A549 (cell line): ENCODE measurements at regions not wholly inside any gene's neighbourhood (a gene's known extent, or its start where the extent isn't known, plus 50 kb on each side); places are given as distances from the start of the nearest gene placed in this dataset.

Experiments used
- ATAC-seq, 2 experiments: fragments of 200-7000 bp in 1 of 2; fragments of >200 bp in 1 of 2; cut with Nextera tagmentation in 1 of 2; cut with Tn5 transposase in 1 of 2; 3 replicates each; pipeline versions ENCODE4 v1.8.0 to v1.9.1; 2018 to 2020; ENCODE audit warnings: mild to moderate bottlenecking in 1 of 2, moderate library complexity in 1 of 2
- CTCF ChIA-PET: fragments of 300-600 bp; sonication (Branson Sonifier 250); formaldehyde crosslinking; extraction: SDS; loops from one replicate; lab custom pipeline; 2021; ENCODE audit warnings: antibody characterized with exemption, inconsistent platforms; lab: Yijun Ruan, JAX
- POLR2A ChIA-PET: fragments of 350-600 bp; formaldehyde crosslinking; extraction: SDS; loops from one replicate; lab custom pipeline; 2021; ENCODE audit warnings: antibody characterized with exemption, inconsistent platforms; lab: Yijun Ruan, JAX
- DNase-seq, 2 experiments: peaks; one replicate each; pipeline versions ENCODE4 v3.0.0 to v3.0.0-alpha.2; 2011 to 2016; ENCODE audit warnings: low read depth in 1 of 2, low spot score in 1 of 2
- FAIRE-seq: peaks from 2 replicates; lab custom pipeline; 2011; peaks lifted over from hg19 to GRCh38; lab: Jason Lieb, UNC
- H3K27ac ChIP-seq, 2 experiments: fragments of >200 bp; sonication (Bioruptor Twin); formaldehyde crosslinking; 3 replicates each; pipeline ENCODE4 v1.5.1; 2016 to 2017
- H3K4me1 ChIP-seq: fragments of >200 bp; sonication (Bioruptor Twin); formaldehyde crosslinking; 3 replicates; pipeline ENCODE4 v1.6.1; 2016
- H3K4me2 ChIP-seq: fragments of >200 bp; sonication (Bioruptor Twin); formaldehyde crosslinking; 3 replicates; pipeline ENCODE4 v1.6.1; 2016
- H3K4me3 ChIP-seq: fragments of >200 bp; sonication (Bioruptor Twin); formaldehyde crosslinking; 3 replicates; pipeline ENCODE4 v1.5.1; 2016
- H3K9me3 ChIP-seq: fragments of >200 bp; sonication (Bioruptor Twin); formaldehyde crosslinking; 3 replicates; pipeline ENCODE4 v1.6.1; 2016
- CBX2 ChIP-seq: fragments of 200-600 bp; sonication (generic); IDR thresholded peaks from 2 replicates; pipeline ENCODE4 v1.6.1; 2016; ENCODE audit warnings: low read depth, mild to moderate bottlenecking, borderline replicate concordance
- CBX8 ChIP-seq: fragments of 200-600 bp; sonication (generic); IDR thresholded peaks from 2 replicates; pipeline ENCODE4 v1.6.1; 2016
- CHD2 ChIP-seq: fragments of 150-350 bp; IDR thresholded peaks from 2 replicates; pipeline ENCODE4 v1.6.1; 2014; ENCODE audit warnings: low read length; ENCODE audit not compliant: partially characterized antibody
- ESRRA ChIP-seq: fragments of 150-350 bp; IDR thresholded peaks from 2 replicates; pipeline ENCODE4 v1.6.1; 2014; ENCODE audit warnings: mild to moderate bottlenecking, low read length, borderline replicate concordance
- GATA3 ChIP-seq: IDR thresholded peaks from 2 replicates; pipeline ENCODE4 v1.6.1; 2012; ENCODE audit warnings: borderline replicate concordance
- HDAC2 ChIP-seq: fragments of 200-600 bp; sonication (generic); IDR thresholded peaks from 2 replicates; pipeline ENCODE4 v1.6.1; 2016
- HEYL ChIP-seq: fragments of 250-450 bp; sonication (Bioruptor Pico); IDR thresholded peaks from 2 replicates; pipeline ENCODE4 v1.8.0; 2021; ENCODE audit warnings: mild to moderate bottlenecking, moderate library complexity
- HOXB13 ChIP-seq: fragments of 250-450 bp; sonication (Bioruptor Pico); IDR thresholded peaks from 2 replicates; pipeline ENCODE4 v1.5.0; 2020; ENCODE audit warnings: low read depth, mild to moderate bottlenecking, moderate library complexity
- NPAS2 ChIP-seq: fragments of 250-450 bp; sonication (Bioruptor Pico); IDR thresholded peaks from 2 replicates; pipeline ENCODE4 v1.8.0; 2022; ENCODE audit warnings: mild to moderate bottlenecking, moderate library complexity, borderline replicate concordance
- POLR2A ChIP-seq: IDR thresholded peaks from 2 replicates; pipeline ENCODE4 v1.6.1; 2012; ENCODE audit warnings: mild to moderate bottlenecking, low read length
- POLR2AphosphoS2 ChIP-seq: conservative IDR thresholded peaks from 2 replicates; pipeline ENCODE4 v1.6.1; 2012; ENCODE audit warnings: low read length, improper control_type of control experiment, inconsistent platforms
- RARB ChIP-seq: fragments of 250-450 bp; sonication (Bioruptor Pico); IDR thresholded peaks from 2 replicates; pipeline ENCODE4 v1.8.0; 2021; ENCODE audit warnings: mild to moderate bottlenecking, moderate library complexity
- WGBS: methylation state at CpG from one replicate; pipeline ENCODE4 v1.1.6; 2017; ENCODE audit errors: missing lambda C conversion rate; 5-methylcytosine and 5-hydroxymethylcytosine counted together
- TF ChIP-seq, protein P1 (sequence below): IDR thresholded peaks from 2 replicates; pipeline ENCODE4 v1.6.1; 2012; ENCODE audit warnings: low read depth, borderline replicate concordance
- TF ChIP-seq, protein P2 (sequence below): IDR thresholded peaks from 2 replicates; pipeline ENCODE4 v1.6.1; 2012
- TF ChIP-seq, protein P3 (sequence below): fragments of >200 bp; sonication (Bioruptor Twin); formaldehyde crosslinking; IDR thresholded peaks from 3 replicates; pipeline ENCODE4 v1.5.1; 2016
- TF ChIP-seq, protein P4 (sequence below): fragments of 250-450 bp; sonication (Bioruptor Pico); IDR thresholded peaks from 2 replicates; pipeline ENCODE4 v1.5.0; 2020; ENCODE audit warnings: low read depth, mild to moderate bottlenecking, moderate library complexity
- TF ChIP-seq, protein P5 (sequence below): fragments of 150-350 bp; IDR thresholded peaks from 2 replicates; pipeline ENCODE4 v1.6.1; 2014; ENCODE audit warnings: low read depth, mild to moderate bottlenecking, low read length
- TF ChIP-seq, protein P6 (sequence below): fragments of 450-650 bp; IDR thresholded peaks from 2 replicates; pipeline ENCODE4 v1.6.1; 2014; ENCODE audit warnings: antibody characterized with exemption

DNA sequence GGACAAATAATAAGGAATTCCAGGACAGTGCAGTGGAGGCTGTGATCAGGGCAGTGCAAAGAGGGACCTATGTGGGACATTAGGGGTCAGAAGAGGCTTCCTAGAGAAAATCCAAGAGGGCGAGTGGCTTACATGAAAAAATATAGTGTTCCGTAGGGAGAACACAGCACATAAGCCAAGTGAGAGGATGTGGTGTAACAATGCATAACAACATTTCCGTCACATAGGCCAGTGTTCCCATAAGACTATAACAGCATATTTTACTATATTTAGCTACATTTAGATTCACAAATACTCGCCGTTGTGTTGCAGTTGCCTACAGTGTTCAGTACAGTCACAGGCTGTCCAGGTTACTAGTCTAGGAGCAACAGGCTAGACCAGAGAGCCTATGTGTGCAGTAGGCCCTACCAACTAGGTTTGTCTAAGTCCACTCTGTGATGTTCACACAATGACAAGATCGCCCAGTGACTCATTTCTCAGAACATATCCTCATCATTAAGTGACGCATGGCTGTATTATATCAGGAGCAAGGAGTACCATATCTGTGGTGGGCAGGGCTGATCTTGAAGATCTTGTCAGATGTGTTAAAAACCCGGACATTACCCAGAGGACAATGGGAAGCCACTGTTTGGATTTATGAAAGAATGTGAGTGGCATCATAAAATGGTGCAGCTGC is 74.0 kb upstream of the TBL1X start:
- DNase-seq (no peak), ATAC-seq (no peak), FAIRE-seq (no peak)
- POLR2A ChIA-PET, result no interaction called here
- WGBS, result 88% methylated on average over 8 of the region's 8 CpGs
- Histone ChIP-seq H3K4me3 (no peak overlapping the region), H3K27ac (no peak overlapping the region), H3K4me2 (no peak overlapping the region), H3K4me1 (no peaks in the 10 kb centered on the region), H3K9me3 (no peaks in the 10 kb centered on the region)
- CTCF ChIA-PET, result no interaction called here
- no peak for TF ChIP-seq POLR2AphosphoS2
- TF ChIP-seq, protein P1, sequence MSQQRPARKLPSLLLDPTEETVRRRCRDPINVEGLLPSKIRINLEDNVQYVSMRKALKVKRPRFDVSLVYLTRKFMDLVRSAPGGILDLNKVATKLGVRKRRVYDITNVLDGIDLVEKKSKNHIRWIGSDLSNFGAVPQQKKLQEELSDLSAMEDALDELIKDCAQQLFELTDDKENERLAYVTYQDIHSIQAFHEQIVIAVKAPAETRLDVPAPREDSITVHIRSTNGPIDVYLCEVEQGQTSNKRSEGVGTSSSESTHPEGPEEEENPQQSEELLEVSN, result no peak
- TF ChIP-seq CBX8, result no peak
- TF ChIP-seq, protein P2, sequence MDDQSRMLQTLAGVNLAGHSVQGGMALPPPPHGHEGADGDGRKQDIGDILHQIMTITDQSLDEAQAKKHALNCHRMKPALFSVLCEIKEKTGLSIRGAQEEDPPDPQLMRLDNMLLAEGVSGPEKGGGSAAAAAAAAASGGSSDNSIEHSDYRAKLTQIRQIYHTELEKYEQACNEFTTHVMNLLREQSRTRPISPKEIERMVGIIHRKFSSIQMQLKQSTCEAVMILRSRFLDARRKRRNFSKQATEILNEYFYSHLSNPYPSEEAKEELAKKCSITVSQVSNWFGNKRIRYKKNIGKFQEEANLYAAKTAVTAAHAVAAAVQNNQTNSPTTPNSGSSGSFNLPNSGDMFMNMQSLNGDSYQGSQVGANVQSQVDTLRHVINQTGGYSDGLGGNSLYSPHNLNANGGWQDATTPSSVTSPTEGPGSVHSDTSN, result no peak
- TF ChIP-seq, protein P3, sequence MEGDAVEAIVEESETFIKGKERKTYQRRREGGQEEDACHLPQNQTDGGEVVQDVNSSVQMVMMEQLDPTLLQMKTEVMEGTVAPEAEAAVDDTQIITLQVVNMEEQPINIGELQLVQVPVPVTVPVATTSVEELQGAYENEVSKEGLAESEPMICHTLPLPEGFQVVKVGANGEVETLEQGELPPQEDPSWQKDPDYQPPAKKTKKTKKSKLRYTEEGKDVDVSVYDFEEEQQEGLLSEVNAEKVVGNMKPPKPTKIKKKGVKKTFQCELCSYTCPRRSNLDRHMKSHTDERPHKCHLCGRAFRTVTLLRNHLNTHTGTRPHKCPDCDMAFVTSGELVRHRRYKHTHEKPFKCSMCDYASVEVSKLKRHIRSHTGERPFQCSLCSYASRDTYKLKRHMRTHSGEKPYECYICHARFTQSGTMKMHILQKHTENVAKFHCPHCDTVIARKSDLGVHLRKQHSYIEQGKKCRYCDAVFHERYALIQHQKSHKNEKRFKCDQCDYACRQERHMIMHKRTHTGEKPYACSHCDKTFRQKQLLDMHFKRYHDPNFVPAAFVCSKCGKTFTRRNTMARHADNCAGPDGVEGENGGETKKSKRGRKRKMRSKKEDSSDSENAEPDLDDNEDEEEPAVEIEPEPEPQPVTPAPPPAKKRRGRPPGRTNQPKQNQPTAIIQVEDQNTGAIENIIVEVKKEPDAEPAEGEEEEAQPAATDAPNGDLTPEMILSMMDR, result no peak

DNA sequence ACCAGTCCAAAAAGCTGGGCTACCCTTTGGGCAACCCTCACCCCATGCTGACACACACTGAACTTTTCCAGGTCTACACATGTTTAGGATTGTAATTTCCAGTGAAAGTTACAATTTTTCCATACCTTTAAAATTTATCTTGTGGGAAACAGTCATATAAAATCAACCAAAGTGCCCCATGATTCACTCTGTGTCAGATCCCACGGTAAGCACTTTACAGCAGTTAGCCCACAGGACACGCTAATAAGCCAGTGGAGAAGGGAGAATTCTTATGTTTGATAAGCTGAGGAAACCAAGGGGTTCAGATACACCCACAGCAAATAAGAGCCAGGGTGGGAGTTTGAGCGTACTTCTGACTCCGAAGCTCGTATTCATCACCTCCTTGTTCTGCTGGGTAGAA is 72.4 kb upstream of the TBL1X start:
- CTCF ChIA-PET, result interaction anchor here (1.3 to 1.8 kb wide), 2 partner anchors 11 to 421 kb away, joined by 3 to 4 read pairs; no protein-coding TSS in a partner anchor
- no peak for ATAC-seq

More for the DNA sequence above, 72.4 kb upstream of the TBL1X start:
- POLR2A ChIA-PET, result no interaction called here
- no peak overlapping the region for H3K27ac ChIP-seq
- no peak for DNase-seq
- peaks cover 12% of the 10 kb centered on the region for H3K4me1 ChIP-seq
- 77% methylated on average over 5 of the region's 5 CpGs for WGBS
- no peak overlapping the region for H3K4me3 ChIP-seq
- no peaks in the 10 kb centered on the region for H3K9me3 ChIP-seq
- H3K4me2 ChIP-seq, result no peak overlapping the region
- no peak for FAIRE-seq
- TF ChIP-seq, protein P4, sequence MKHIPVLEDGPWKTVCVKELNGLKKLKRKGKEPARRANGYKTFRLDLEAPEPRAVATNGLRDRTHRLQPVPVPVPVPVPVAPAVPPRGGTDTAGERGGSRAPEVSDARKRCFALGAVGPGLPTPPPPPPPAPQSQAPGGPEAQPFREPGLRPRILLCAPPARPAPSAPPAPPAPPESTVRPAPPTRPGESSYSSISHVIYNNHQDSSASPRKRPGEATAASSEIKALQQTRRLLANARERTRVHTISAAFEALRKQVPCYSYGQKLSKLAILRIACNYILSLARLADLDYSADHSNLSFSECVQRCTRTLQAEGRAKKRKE (CRISPR knock-in tag), result no peak
- TF ChIP-seq CBX2 (no peak), HDAC2 (no peak), ESRRA (no peak), HEYL (CRISPR knock-in tag) (no peak), POLR2A (no peak), CHD2 (no peak), HOXB13 (CRISPR knock-in tag) (no peak), GATA3 (no peak), RARB (CRISPR knock-in tag) (no peak), NPAS2 (no peak)
- TF ChIP-seq, protein P5, sequence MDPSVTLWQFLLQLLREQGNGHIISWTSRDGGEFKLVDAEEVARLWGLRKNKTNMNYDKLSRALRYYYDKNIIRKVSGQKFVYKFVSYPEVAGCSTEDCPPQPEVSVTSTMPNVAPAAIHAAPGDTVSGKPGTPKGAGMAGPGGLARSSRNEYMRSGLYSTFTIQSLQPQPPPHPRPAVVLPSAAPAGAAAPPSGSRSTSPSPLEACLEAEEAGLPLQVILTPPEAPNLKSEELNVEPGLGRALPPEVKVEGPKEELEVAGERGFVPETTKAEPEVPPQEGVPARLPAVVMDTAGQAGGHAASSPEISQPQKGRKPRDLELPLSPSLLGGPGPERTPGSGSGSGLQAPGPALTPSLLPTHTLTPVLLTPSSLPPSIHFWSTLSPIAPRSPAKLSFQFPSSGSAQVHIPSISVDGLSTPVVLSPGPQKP, result no peak
- TF ChIP-seq, protein P6, sequence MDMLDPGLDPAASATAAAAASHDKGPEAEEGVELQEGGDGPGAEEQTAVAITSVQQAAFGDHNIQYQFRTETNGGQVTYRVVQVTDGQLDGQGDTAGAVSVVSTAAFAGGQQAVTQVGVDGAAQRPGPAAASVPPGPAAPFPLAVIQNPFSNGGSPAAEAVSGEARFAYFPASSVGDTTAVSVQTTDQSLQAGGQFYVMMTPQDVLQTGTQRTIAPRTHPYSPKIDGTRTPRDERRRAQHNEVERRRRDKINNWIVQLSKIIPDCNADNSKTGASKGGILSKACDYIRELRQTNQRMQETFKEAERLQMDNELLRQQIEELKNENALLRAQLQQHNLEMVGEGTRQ, result no peak
- TF ChIP-seq, protein P2, result no peak
- TF ChIP-seq, all 56 proteins: peak for 0
